A673 (cell line): ENCODE measurements at regions not wholly inside any gene's neighbourhood (a gene's known extent, or its start where the extent isn't known, plus 50 kb on each side); places are given as distances from the start of the nearest gene placed in this dataset.

Experiments used
- BruUV-seq: library from RNA; stranded (reverse); fragments of 400-500 nt; replicated peaks from 2 replicates; lab custom pipeline; 2021; lab: Mats Ljungman, UMichigan
- CTCF ChIA-PET: fragments of 300-600 bp; sonication (Branson Sonifier 250); formaldehyde crosslinking; loops from one replicate; lab custom pipeline; 2022; ENCODE audit warnings: antibody characterized with exemption; lab: Charles Lee
- POLR2A ChIA-PET: fragments of 300-600 bp; sonication (Branson Sonifier 250); formaldehyde crosslinking; loops from one replicate; lab custom pipeline; 2022; ENCODE audit warnings: antibody characterized with exemption; ENCODE audit not compliant: low non-redundant PET; lab: Charles Lee
- DNase-seq: peaks from one replicate; pipeline ENCODE4 v3.0.0-alpha.2; 2015; ENCODE audit warnings: low spot score
- H3K27ac ChIP-seq: fragments of 200-600 bp; sonication (generic); 2 replicates; pipeline ENCODE4 v1.5.1; 2016; ENCODE audit warnings: mixed run types, low read depth, mild to moderate bottlenecking, mixed read lengths, antibody characterized with exemption, low read length; ENCODE audit not compliant: poor library complexity, severe bottlenecking
- H3K27me3 ChIP-seq: fragments of 200-600 bp; sonication (generic); replicated peaks from 2 replicates; pipeline ENCODE4 v1.6.1; 2017; ENCODE audit warnings: mixed run types, low read depth, mild to moderate bottlenecking, mixed read lengths, antibody characterized with exemption, low read length; ENCODE audit not compliant: insufficient read depth, poor library complexity
- H3K36me3 ChIP-seq: fragments of 200-600 bp; sonication (generic); 2 replicates; pipeline ENCODE4 v1.6.1; 2016; ENCODE audit warnings: mixed run types, mild to moderate bottlenecking, mixed read lengths, antibody characterized with exemption, low read length; ENCODE audit not compliant: insufficient read depth, poor library complexity, severe bottlenecking
- H3K4me1 ChIP-seq: fragments of 200-600 bp; sonication (generic); 2 replicates; pipeline ENCODE4 v1.6.1; 2017; ENCODE audit warnings: mixed run types, mild to moderate bottlenecking, mixed read lengths, antibody characterized with exemption, low read length; ENCODE audit not compliant: insufficient read depth, poor library complexity, severe bottlenecking
- H3K4me3 ChIP-seq: fragments of 200-600 bp; sonication (generic); 2 replicates; pipeline ENCODE4 v1.5.1; 2016; ENCODE audit warnings: low read depth, mixed run types, mild to moderate bottlenecking, mixed read lengths, low read length; ENCODE audit not compliant: poor library complexity, severe bottlenecking
- H3K9me3 ChIP-seq: fragments of 200-600 bp; sonication (generic); 2 replicates; pipeline ENCODE4 v1.6.1; 2016; ENCODE audit warnings: mixed run types, low read depth, mild to moderate bottlenecking, mixed read lengths, antibody characterized with exemption, low read length; ENCODE audit not compliant: poor library complexity, severe bottlenecking
- EZH2 ChIP-seq: fragments of 200-600 bp; sonication (generic); IDR thresholded peaks from 2 replicates; pipeline ENCODE4 v1.6.1; 2017; ENCODE audit warnings: borderline replicate concordance, low read depth, mild to moderate bottlenecking, mixed read lengths, antibody characterized with exemption, low read length; ENCODE audit not compliant: poor library complexity, severe bottlenecking
- intact Hi-C: fragments of 100-400 bp; cut with micrococcal nuclease; formaldehyde crosslinking; loops from one replicate; pipeline ENCODE4 v1.10.0; 2022; ENCODE audit not compliant: unreplicated experiment
- TF ChIP-seq, protein P1 (sequence below): fragments of 300-800, 200-600 bp; sonication (generic); conservative IDR thresholded peaks from 2 replicates; pipeline ENCODE4 v1.5.1; 2017; ENCODE audit warnings: low read depth, mild to moderate bottlenecking, antibody characterized with exemption, low read length, moderate library complexity, mixed read lengths

DNA sequence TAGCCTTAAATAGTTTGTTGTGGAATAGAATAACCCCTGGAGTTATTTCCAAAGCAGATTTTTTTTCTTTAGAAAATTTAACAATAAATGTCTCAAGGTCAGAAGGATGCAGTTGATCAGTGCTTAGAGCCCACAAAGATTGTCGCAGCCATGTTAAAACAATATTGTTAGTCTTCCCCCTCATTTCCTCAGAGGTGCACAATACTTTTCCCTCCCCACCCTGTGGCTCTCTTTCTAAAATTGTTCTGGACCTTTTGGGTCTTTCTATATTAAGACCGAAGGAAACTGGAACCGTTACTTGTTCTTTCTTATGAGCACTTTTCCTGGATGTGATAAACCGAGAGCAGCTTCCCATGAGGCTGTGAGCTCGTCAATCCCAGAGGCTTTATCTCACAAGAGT lies 333.7 kb downstream of the HLX start:
- BruUV-seq, result no TSS peak
- intact Hi-C loops, result no loop called here
- Histone ChIP-seq H3K27me3 (no peaks in the 10 kb centered on the region), H3K36me3 (no peaks in the 10 kb centered on the region), H3K4me1 (no peaks in the 10 kb centered on the region), H3K4me3 (no peak overlapping the region), H3K9me3 (no peaks in the 10 kb centered on the region), H3K27ac (no peak overlapping the region)
- ChIA-PET CTCF (no interaction called here), POLR2A (no interaction called here)
- DNase-seq, result no peak
- TF ChIP-seq, protein P1, sequence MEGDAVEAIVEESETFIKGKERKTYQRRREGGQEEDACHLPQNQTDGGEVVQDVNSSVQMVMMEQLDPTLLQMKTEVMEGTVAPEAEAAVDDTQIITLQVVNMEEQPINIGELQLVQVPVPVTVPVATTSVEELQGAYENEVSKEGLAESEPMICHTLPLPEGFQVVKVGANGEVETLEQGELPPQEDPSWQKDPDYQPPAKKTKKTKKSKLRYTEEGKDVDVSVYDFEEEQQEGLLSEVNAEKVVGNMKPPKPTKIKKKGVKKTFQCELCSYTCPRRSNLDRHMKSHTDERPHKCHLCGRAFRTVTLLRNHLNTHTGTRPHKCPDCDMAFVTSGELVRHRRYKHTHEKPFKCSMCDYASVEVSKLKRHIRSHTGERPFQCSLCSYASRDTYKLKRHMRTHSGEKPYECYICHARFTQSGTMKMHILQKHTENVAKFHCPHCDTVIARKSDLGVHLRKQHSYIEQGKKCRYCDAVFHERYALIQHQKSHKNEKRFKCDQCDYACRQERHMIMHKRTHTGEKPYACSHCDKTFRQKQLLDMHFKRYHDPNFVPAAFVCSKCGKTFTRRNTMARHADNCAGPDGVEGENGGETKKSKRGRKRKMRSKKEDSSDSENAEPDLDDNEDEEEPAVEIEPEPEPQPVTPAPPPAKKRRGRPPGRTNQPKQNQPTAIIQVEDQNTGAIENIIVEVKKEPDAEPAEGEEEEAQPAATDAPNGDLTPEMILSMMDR, result no peak
- no peak for TF ChIP-seq EZH2

DNA sequence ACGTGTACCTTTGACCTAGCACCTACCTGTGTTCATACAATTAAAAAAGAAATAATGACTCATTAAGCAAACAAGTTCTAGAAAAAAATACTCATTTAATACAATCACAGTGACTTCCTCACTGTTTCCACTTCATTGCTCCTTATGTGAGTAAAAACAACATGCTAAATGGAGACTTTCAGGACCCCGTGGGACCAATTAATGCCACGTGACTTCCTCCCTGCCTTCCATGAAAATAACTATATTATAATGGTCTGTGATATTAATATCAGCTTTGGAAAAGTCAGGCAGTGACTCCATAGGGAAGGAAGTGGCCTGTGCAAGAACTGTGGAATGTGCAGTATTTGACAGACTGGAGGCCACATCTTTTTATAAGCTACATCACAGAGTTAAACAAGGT lies 337.8 kb downstream of the HLX start:
- ChIA-PET CTCF (no interaction called here), POLR2A (no interaction called here)
- no peak overlapping the region for H3K4me3 ChIP-seq
- BruUV-seq, result no TSS peak
- no peak for TF ChIP-seq EZH2
- TF ChIP-seq, protein P1, result no peak
- H3K36me3 ChIP-seq, result no peaks in the 10 kb centered on the region
- no peaks in the 10 kb centered on the region for H3K9me3 ChIP-seq
- no peaks in the 10 kb centered on the region for H3K4me1 ChIP-seq
- no peak overlapping the region for H3K27ac ChIP-seq
- DNase-seq, result no peak
- intact Hi-C loops, result no loop called here
- H3K27me3 ChIP-seq, result no peaks in the 10 kb centered on the region

DNA sequence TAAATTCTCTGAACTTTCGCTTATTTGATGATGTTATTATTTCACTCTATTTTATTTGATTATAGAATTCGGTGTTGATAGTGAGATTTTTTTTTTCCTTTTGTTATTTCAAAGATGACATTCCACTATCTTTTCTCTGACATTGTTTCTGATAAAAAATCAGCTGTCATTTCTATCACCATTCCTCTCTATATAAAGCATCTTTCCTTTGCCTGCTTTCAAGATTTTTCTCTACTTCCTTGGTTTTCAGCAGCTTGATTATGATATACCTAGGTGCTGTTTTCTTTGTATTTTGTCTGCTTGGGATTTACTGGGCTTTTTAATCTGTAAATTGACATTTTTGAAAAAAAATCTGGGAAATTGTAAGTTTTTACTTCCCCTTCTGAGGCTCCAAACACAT lies 344.0 kb downstream of the HLX start:
- CTCF ChIA-PET, result no interaction called here
- POLR2A ChIA-PET, result no interaction called here
- H3K27me3 ChIP-seq, result no peaks in the 10 kb centered on the region
- H3K4me1 ChIP-seq, result no peaks in the 10 kb centered on the region
- peaks cover 14% of the 10 kb centered on the region for H3K9me3 ChIP-seq
- no peaks in the 10 kb centered on the region for H3K36me3 ChIP-seq
- intact Hi-C loops, result no loop called here
- no TSS peak for BruUV-seq
- no peak for DNase-seq
- no peak overlapping the region for H3K27ac ChIP-seq
- TF ChIP-seq EZH2, result no peak
- TF ChIP-seq, protein P1, result no peak
- H3K4me3 ChIP-seq, result no peak overlapping the region

DNA sequence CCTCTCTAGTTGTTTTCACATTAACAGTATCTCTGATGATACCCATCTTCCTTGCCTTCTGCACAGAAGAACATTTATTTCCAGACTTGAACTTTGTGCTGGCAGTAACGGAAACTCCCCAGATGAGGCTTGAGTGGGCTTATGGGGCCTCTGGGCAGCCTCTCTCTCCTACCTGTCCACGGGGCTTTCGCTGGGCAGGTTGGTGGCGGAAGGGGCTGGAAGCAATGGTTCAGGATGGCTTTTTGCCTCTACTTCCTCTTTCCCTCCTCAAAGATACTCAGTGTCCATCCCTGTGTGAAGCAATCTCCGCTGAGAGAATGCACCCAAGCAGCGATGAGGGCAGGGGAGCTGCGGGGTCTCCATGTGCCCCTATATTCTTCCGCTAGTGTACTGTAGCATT lies 348.2 kb downstream of the HLX start:
- peaks cover 14% of the 10 kb centered on the region for H3K9me3 ChIP-seq
- CTCF ChIA-PET, result no interaction called here
- no peak overlapping the region for H3K4me3 ChIP-seq
- TF ChIP-seq, protein P1, result no peak
- no peak for TF ChIP-seq EZH2
- H3K27ac ChIP-seq, result no peak overlapping the region
- no TSS peak for BruUV-seq
- DNase-seq, result no peak
- H3K27me3 ChIP-seq, result no peaks in the 10 kb centered on the region
- no peaks in the 10 kb centered on the region for H3K36me3 ChIP-seq
- intact Hi-C loops, result no loop called here
- no peaks in the 10 kb centered on the region for H3K4me1 ChIP-seq
- POLR2A ChIA-PET, result no interaction called here
